ENCODE measurements at regions not wholly inside any gene's neighbourhood (a gene's known extent, or its start where the extent isn't known, plus 50 kb on each side); places are given as distances from the start of the nearest gene placed in this dataset.
A peak's percentile ranks its signal among the peaks of the same experiment; 100 is the strongest.

DNA sequence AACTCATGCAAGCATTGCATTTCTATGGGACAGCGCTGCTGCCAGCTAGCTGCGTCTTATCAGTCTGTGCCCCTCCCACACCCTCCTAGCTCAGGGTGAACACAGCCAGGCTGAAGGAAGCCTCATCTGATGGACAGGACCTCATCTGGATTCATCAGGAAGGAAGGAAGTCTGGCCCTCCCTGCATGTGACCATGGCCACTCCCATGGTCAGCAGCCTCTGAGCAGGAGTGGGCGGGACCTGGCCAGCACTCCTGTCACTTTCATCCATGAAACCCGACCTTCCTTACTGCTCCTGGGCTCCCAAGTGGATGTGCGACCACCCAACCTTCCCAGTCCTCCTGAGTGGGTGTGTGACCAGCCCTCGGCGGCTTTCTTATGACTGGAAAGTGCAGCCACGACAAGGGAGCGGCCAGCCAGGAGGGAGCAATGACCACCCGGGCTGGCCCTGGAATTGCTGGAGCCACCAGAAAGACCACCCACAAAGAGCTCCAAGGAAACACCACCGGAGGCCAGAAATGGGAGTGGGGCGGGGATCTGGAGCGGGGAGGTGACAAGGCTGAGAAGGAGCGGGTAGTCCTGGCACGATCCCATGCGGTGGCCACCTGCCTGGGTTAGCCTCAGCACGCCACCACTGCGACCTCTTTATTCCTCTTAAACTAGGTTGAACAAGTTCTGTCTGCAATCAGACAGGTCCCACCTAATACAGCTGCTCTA is 241.2 kb downstream of the TTLL2 start (continued):
- TF ChIP-seq, protein P1, sequence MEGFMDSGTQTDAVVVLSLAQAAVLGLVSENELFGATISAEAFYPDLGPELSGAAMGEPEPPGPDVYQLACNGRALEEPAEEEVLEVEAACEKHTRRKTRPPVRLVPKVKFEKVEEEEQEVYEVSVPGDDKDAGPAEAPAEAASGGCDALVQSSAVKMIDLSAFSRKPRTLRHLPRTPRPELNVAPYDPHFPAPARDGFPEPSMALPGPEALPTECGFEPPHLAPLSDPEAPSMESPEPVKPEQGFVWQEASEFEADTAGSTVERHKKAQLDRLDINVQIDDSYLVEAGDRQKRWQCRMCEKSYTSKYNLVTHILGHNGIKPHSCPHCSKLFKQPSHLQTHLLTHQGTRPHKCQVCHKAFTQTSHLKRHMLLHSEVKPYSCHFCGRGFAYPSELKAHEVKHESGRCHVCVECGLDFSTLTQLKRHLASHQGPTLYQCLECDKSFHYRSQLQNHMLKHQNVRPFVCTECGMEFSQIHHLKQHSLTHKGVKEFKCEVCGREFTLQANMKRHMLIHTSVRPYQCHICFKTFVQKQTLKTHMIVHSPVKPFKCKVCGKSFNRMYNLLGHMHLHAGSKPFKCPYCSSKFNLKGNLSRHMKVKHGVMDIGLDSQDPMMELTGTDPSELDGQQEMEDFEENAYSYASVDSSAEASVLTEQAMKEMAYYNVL (CRISPR knock-in tag; IDR thresholded peaks at IDR 0.05; ENCODE audit: borderline replicate concordance), result 0 out of 2 replicates have a peak, but pooled peaks have one; percentile 23
- no peak for TF ChIP-seq ZNF160 (CRISPR knock-in tag; IDR thresholded peaks at IDR 0.05)
- TF ChIP-seq ZNF841 (CRISPR knock-in tag; IDR thresholded peaks at IDR 0.05; ENCODE audit: borderline replicate concordance), result no peak
- TF ChIP-seq, protein P2, sequence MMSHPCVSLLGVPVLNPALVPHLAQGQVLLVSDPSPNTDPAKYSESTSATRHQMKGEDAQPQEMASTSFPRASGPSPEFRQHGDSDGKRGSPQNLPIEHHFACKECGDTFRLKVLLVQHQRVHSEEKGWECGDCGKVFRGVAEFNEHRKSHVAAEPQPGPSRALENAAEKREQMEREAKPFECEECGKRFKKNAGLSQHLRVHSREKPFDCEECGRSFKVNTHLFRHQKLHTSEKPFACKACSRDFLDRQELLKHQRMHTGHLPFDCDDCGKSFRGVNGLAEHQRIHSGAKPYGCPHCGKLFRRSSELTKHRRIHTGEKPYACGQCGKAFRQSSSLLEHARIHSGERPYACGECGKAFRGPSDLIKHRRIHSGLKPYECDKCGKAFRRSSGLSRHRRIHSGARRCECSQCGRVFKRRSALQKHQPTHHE (CRISPR knock-in tag; IDR thresholded peaks at IDR 0.05; ENCODE audit: borderline replicate concordance), result no peak
- TF ChIP-seq, protein P3, sequence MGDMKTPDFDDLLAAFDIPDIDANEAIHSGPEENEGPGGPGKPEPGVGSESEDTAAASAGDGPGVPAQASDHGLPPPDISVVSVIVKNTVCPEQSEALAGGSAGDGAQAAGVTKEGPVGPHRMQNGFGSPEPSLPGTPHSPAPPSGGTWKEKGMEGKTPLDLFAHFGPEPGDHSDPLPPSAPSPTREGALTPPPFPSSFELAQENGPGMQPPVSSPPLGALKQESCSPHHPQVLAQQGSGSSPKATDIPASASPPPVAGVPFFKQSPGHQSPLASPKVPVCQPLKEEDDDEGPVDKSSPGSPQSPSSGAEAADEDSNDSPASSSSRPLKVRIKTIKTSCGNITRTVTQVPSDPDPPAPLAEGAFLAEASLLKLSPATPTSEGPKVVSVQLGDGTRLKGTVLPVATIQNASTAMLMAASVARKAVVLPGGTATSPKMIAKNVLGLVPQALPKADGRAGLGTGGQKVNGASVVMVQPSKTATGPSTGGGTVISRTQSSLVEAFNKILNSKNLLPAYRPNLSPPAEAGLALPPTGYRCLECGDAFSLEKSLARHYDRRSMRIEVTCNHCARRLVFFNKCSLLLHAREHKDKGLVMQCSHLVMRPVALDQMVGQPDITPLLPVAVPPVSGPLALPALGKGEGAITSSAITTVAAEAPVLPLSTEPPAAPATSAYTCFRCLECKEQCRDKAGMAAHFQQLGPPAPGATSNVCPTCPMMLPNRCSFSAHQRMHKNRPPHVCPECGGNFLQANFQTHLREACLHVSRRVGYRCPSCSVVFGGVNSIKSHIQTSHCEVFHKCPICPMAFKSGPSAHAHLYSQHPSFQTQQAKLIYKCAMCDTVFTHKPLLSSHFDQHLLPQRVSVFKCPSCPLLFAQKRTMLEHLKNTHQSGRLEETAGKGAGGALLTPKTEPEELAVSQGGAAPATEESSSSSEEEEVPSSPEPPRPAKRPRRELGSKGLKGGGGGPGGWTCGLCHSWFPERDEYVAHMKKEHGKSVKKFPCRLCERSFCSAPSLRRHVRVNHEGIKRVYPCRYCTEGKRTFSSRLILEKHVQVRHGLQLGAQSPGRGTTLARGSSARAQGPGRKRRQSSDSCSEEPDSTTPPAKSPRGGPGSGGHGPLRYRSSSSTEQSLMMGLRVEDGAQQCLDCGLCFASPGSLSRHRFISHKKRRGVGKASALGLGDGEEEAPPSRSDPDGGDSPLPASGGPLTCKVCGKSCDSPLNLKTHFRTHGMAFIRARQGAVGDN (CRISPR knock-in tag; IDR thresholded peaks at IDR 0.05), result peak; percentile 49
- TF ChIP-seq SIX4 (CRISPR knock-in tag; IDR thresholded peaks at IDR 0.05), result 0 out of 2 replicates have a peak, but pooled peaks have one; percentile 24
- TF ChIP-seq NFRKB (IDR thresholded peaks at IDR 0.05), result no peak
- peak; percentile 14; the same call in 1 of the 2 replicates for TF ChIP-seq SALL1 (CRISPR knock-in tag; IDR thresholded peaks at IDR 0.05)
- no peak for TF ChIP-seq ZHX2 (IDR thresholded peaks at IDR 0.05; ENCODE audit: low read depth)
- no peak for TF ChIP-seq ZHX2 (CRISPR knock-in tag; IDR thresholded peaks at IDR 0.05; ENCODE audit: borderline replicate concordance)
- TF ChIP-seq, protein P4, sequence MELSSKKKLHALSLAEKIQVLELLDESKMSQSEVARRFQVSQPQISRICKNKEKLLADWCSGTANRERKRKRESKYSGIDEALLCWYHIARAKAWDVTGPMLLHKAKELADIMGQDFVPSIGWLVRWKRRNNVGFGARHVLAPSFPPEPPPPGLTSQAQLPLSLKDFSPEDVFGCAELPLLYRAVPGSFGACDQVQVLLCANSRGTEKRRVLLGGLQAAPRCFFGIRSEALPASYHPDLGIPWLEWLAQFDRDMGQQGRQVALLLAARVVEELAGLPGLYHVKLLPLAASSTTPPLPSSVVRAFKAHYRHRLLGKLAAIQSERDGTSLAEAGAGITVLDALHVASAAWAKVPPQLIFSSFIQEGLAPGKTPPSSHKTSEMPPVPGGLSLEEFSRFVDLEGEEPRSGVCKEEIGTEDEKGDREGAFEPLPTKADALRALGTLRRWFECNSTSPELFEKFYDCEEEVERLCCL (CRISPR knock-in tag; IDR thresholded peaks at IDR 0.05; ENCODE audit: borderline replicate concordance), result no peak
- TF ChIP-seq ZNF678 (CRISPR knock-in tag; IDR thresholded peaks at IDR 0.05), result no peak
- no peak for TF ChIP-seq ZNF788 (CRISPR knock-in tag; IDR thresholded peaks at IDR 0.05; ENCODE audit: borderline replicate concordance)
- TF ChIP-seq HOXA5 (CRISPR knock-in tag; IDR thresholded peaks at IDR 0.05), result no peak
